Vagina (tissue), 2 donors: ENCODE measurements at regions not wholly inside any gene's neighbourhood (a gene's known extent, or its start where the extent isn't known, plus 50 kb on each side); places are given as distances from the start of the nearest gene placed in this dataset.

Experiments
- CTCF ChIP-seq, 3 experiments: fragments of 450-650 bp in 2 of 3; fragments of 200-600 bp in 1 of 3; sonication (generic) in 1 of 3; IDR thresholded peaks; one replicate each; pipeline ENCODE4 v1.5.1; 2017 to 2019; ENCODE audit warnings: antibody characterized with exemption in 3 of 3, mild to moderate bottlenecking in 2 of 3, moderate library complexity in 2 of 3
- POLR2AphosphoS5 ChIP-seq, 2 donors: sonication (generic); formaldehyde crosslinking; IDR thresholded peaks; one replicate each; pipeline ENCODE4 v1.9.0; 2017; ENCODE audit warnings: antibody characterized with exemption in 2 of 2, mild to moderate bottlenecking in 2 of 2, low read depth in 1 of 2; ENCODE audit not compliant: insufficient read depth in 1 of 2

- TF ChIP-seq CTCF (IDR thresholded peaks at IDR 0.05) (no peak), POLR2AphosphoS5 (IDR thresholded peaks at IDR 0.05; ENCODE audit: insufficient read depth in 1 of 2, low read depth in 1 of 2) (no peak)
These were observed 240.9 kb downstream of the SYK start for GRCh38 chr9:91042541-91042940.
